ENCODE measurements at regions not wholly inside any gene's neighbourhood (a gene's known extent, or its start where the extent isn't known, plus 50 kb on each side); places are given as distances from the start of the nearest gene placed in this dataset.

GRCh38 chrX:11998944-11999343 lies 139.3 kb upstream of the FRMPD4 start:
- TF ChIP-seq CTCF (IDR thresholded peaks at IDR 0.05) (no peak), POLR2A (IDR thresholded peaks at IDR 0.05) (no peak), EP300 (IDR thresholded peaks at IDR 0.05) (no peak)
